Head of caudate nucleus (tissue), 42 donors: ENCODE measurements at regions not wholly inside any gene's neighbourhood (a gene's known extent, or its start where the extent isn't known, plus 50 kb on each side); places are given as distances from the start of the nearest gene placed in this dataset.
"Not testable (repeated sequence)": the region's sequence is repeated elsewhere in the genome, so short reads cannot be mapped to it uniquely, and the experiment has no call there.

Experiments
- DNase-seq, 42 donors: peaks; one replicate each; pipeline versions ENCODE4 v3.0.0 to v3.0.0-alpha.2; 2020 to 2021; ENCODE audit warnings: mixed read lengths in 7 of 42
- intact Hi-C: fragments of 100-400 bp; cut with DNase I; formaldehyde crosslinking; loops from one replicate; pipeline ENCODE4 v1.15.0; 2022

- no peak for DNase-seq
- intact Hi-C loops = no loop called here
Measured at GRCh38 chr13:62781866-62782265, 1366.2 kb upstream of the PCDH20 start.

- DNase-seq = no peak
- intact Hi-C loops = no loop called here
Measured at GRCh38 chr13:62779161-62779560, 1363.5 kb upstream of the PCDH20 start.

GRCh38 chr13:62767473-62767872, 1351.8 kb upstream of the PCDH20 start:
- no peak for DNase-seq
- intact Hi-C loops = no loop called here

DNA sequence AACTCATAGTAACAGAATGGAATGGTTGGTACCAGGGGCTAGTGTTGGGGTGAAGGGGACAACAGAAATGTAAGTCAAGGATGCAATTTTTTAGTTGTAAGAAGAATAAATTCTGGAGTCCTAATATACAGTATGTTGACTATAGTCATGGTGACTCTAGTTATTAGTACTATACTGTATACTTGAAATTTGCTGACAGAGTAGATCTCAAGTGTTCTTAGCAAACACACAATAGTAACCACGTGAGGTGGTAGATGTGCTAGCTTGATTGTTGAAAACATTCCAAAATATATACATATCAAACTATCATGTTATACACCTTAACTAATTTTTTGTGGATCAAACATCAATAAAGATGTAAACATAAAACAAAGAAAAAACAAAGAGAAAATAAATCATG, 1345.1 kb upstream of the PCDH20 start:
- intact Hi-C loops = no loop called here
- no peak for DNase-seq

GRCh38 chr13:62747629-62748028, 1332.0 kb upstream of the PCDH20 start:
- DNase-seq = no peak
- intact Hi-C loops = no loop called here

- no peak for DNase-seq
- intact Hi-C loops = no loop called here
Measured at GRCh38 chr13:62747152-62747551, 1331.5 kb upstream of the PCDH20 start.

- DNase-seq, intact Hi-C loops: not testable (repeated sequence)
Measured at GRCh38 chr13:62729746-62730145, 1314.1 kb upstream of the PCDH20 start.

- intact Hi-C loops = no loop called here
- no peak for DNase-seq
Measured at GRCh38 chr13:62721893-62722292, 1306.2 kb upstream of the PCDH20 start.

- DNase-seq, intact Hi-C loops: not testable (repeated sequence)
Measured at GRCh38 chr13:62711948-62712347, 1296.3 kb upstream of the PCDH20 start.

- DNase-seq = no peak
- intact Hi-C loops = no loop called here
Measured at GRCh38 chr13:62710787-62711186, 1295.1 kb upstream of the PCDH20 start.

- DNase-seq = no peak
- intact Hi-C loops = no loop called here
Measured at GRCh38 chr13:62706048-62706447, 1290.4 kb upstream of the PCDH20 start.

GRCh38 chr13:62704875-62705274, 1289.2 kb upstream of the PCDH20 start:
- no peak for DNase-seq
- intact Hi-C loops = no loop called here

DNA sequence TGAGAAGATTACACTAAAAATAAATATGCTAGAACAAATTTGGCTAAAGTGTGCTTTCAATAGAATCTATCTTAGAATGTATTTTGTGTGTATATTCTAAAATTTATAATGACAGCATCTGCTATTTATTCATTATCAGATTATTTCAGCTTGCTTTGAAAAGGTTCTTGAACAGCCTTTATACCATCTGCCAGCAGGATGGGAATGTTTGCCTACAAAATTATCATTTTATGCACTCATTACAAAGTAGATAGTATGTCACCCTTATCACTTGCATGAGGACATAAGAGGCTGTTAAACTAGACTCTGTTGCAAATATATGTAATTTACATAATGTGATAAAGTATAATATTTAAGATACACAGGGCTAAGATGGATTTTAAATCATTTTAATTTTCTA, 1286.9 kb upstream of the PCDH20 start:
- intact Hi-C loops = no loop called here
- DNase-seq = no peak

DNA sequence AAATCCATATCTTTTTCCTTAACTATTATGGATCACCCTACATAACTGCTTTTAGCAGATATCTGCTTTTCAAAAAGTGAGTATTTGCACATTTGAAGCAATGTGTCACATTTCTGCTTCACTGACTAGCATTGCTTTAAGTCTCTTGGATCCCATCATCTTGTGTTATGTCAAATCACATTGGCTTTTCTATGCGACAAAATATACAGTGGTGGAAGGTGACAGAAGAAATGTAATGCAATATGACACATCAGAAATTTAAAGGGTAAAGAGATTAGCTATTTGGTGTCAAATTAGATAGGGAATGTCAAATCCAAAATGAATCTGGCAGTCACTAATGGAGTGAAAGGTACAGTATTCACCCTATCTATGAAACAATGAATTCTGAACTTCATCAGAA, 1282.1 kb upstream of the PCDH20 start:
- intact Hi-C loops = no loop called here
- DNase-seq = no peak

- intact Hi-C loops = no loop called here
- DNase-seq = no peak
Measured at GRCh38 chr13:62696490-62696889, 1280.8 kb upstream of the PCDH20 start.

DNA sequence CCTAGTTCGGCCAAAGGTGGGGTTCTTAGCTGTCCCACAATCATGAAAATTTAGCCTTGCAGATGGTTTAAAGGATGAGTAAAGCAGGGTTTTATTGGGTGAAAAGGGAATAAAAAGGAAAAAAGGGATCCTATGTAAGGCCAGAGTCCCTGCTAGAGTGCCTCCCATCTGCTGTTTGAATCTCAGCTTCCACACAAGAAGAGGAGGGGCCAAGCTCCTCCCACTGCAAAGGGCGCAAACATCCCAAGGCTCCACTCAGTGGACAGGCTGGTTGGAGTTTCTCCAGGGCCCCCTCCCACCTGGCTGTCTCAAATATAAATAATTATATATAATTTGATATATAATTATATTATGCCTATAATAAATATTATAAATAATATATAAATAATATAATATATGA, 1272.1 kb upstream of the PCDH20 start:
- intact Hi-C loops = no loop called here
- no peak for DNase-seq

GRCh38 chr13:62684359-62684758, 1268.7 kb upstream of the PCDH20 start:
- DNase-seq = no peak
- intact Hi-C loops = no loop called here

DNA sequence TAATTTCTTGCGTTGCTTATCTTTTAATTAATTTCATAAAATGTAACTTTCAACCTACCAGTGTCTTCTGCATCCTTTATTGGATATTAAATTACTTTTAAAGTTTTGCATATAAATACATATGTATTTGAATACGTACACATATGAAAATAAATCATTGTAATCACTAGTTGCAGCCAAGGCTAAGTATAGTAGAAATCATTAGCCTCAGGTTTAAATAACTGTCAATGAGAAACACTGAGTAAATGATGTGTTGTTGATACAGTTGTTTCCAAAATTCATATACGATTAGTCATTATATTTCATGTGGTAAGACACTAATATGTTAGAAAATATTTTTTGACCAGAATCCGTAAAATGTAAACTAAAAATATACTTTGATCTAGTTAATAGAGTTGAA, 1267.1 kb upstream of the PCDH20 start:
- intact Hi-C loops = no loop called here
- DNase-seq = no peak

- no peak for DNase-seq
- intact Hi-C loops = no loop called here
Measured at GRCh38 chr13:62678039-62678438, 1262.4 kb upstream of the PCDH20 start.

DNA sequence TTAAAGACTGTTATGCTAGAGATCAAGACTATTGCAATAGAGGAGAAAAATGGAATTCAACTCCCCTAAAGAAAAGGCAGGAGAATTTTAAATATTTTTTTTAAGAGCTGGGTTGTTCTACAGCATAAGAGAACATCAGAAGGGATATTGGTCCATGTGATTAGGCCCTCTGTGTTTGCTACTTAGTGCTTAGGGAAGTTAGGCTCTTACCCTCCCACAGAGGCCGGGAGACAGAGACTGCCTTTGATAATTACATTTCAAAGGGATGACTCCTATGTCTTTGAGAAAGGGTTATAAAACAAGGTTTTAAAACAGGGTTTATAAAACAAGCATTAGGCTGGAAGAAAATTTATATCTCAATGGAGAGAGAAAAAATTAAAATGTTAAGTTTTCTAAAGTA, 1248.1 kb upstream of the PCDH20 start:
- DNase-seq = no peak
- intact Hi-C loops = no loop called here

DNA sequence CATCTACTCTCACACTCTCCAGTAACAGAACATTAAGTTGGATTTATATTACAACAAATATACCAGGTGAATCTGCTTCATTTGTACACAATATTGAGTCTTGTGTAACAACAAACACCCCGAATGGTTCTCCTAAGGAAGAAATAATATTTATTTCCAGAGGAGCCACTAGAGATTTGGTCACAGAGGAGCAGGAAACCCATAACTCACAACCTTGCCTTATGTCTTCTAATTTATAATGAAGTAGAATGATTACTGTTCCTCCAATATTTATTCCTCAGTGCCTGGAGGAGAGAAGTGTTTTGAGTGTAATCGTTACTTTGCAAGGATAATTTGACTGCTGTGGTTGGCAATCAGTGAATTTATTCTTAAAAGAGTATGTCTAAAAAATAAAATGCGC, 1243.7 kb upstream of the PCDH20 start:
- no peak for DNase-seq
- intact Hi-C loops = no loop called here

GRCh38 chr13:62653371-62653770, 1237.7 kb upstream of the PCDH20 start:
- no peak for DNase-seq
- intact Hi-C loops = no loop called here
